Keratinocyte (primary cell): ENCODE measurements at regions not wholly inside any gene's neighbourhood (a gene's known extent, or its start where the extent isn't known, plus 50 kb on each side); places are given as distances from the start of the nearest gene placed in this dataset.
A peak's percentile ranks its signal among the peaks of the same experiment; 100 is the strongest.

Source experiments
- DNase-seq: peaks from one replicate; pipeline ENCODE4 v3.0.0-alpha.2; 2011; ENCODE audit warnings: low read depth, missing footprints, low spot score
- FAIRE-seq: peaks from 2 replicates; lab custom pipeline; 2011; peaks lifted over from hg19 to GRCh38; lab: Jason Lieb, UNC
- H2AFZ ChIP-seq: 2 replicates; pipeline ENCODE4 v1.6.0; 2012; ENCODE audit warnings: low read length, control low read depth, inconsistent platforms; ENCODE audit not compliant: control insufficient read depth
- H3K27ac ChIP-seq: 2 replicates; pipeline ENCODE4 v1.5.1; 2011; ENCODE audit warnings: low read length; ENCODE audit not compliant: control insufficient read depth, insufficient read depth
- H3K27me3 ChIP-seq: 3 replicates; pipeline ENCODE4 v1.6.0; 2011; ENCODE audit warnings: low read length; ENCODE audit not compliant: control insufficient read depth, insufficient read depth; ENCODE audit errors: extremely low read depth
- H3K36me3 ChIP-seq, 2 experiments: 2 replicates in 1 of 2; 3 replicates in 1 of 2; pipeline ENCODE4 v1.5.1; 2011; ENCODE audit warnings: low read length in 2 of 2, mild to moderate bottlenecking in 1 of 2; ENCODE audit not compliant: control insufficient read depth in 2 of 2, insufficient read depth in 2 of 2; ENCODE audit errors: extremely low read depth in 1 of 2
- H3K4me1 ChIP-seq: 3 replicates; pipeline ENCODE4 v1.5.1; 2011; ENCODE audit warnings: low read length; ENCODE audit not compliant: control insufficient read depth, insufficient read depth; ENCODE audit errors: extremely low read depth
- H3K4me2 ChIP-seq: 3 replicates; pipeline ENCODE4 v1.6.0; 2011; ENCODE audit warnings: low read depth, low read length; ENCODE audit not compliant: control insufficient read depth, insufficient read depth; ENCODE audit errors: extremely low read depth
- H3K4me3 ChIP-seq, 3 experiments: fragments of 200-600 bp in 1 of 3; sonication (generic) in 1 of 3; 2 replicates in 2 of 3; 3 replicates in 1 of 3; pipeline ENCODE4 v1.5.1; 2011 to 2016; ENCODE audit warnings: low read length in 3 of 3, mild to moderate bottlenecking in 3 of 3, control low read depth in 2 of 3, inconsistent platforms in 1 of 3, low read depth in 1 of 3, mixed read lengths in 1 of 3, mixed run types in 1 of 3, moderate library complexity in 1 of 3; ENCODE audit not compliant: control insufficient read depth in 2 of 3, insufficient read depth in 2 of 3; ENCODE audit errors: extremely low read depth in 1 of 3
- H3K79me2 ChIP-seq: 2 replicates; pipeline ENCODE4 v1.6.0; 2012; ENCODE audit warnings: low read length; ENCODE audit not compliant: control insufficient read depth, insufficient read depth
- H3K9ac ChIP-seq: 3 replicates; pipeline ENCODE4 v1.6.0; 2011; ENCODE audit warnings: low read length; ENCODE audit not compliant: control insufficient read depth, insufficient read depth; ENCODE audit errors: extremely low read depth
- H3K9me1 ChIP-seq: 3 replicates; pipeline ENCODE4 v1.6.0; 2011; ENCODE audit warnings: low read length; ENCODE audit not compliant: control insufficient read depth, insufficient read depth; ENCODE audit errors: extremely low read depth
- H3K9me3 ChIP-seq: 2 replicates; pipeline ENCODE4 v1.5.1; 2012; ENCODE audit warnings: low read depth, low read length; ENCODE audit not compliant: control insufficient read depth
- H4K20me1 ChIP-seq: 3 replicates; pipeline ENCODE4 v1.6.0; 2011; ENCODE audit warnings: low read length; ENCODE audit not compliant: control insufficient read depth, insufficient read depth; ENCODE audit errors: extremely low read depth
- EZH2 ChIP-seq: IDR thresholded peaks from one replicate; pipeline ENCODE4 v1.6.1; 2012; ENCODE audit warnings: inconsistent platforms, mild to moderate bottlenecking, low read length, moderate library complexity
- dilution Hi-C: fragments of 300-500 bp; cut with MboI; formaldehyde crosslinking; loops from one replicate; pipeline ENCODE4 v1.7.0; 2020; ENCODE audit warnings: low sequenced_read_pairs; ENCODE audit not compliant: extremely low pct_ligation_motif_present
- TF ChIP-seq, protein P1 (sequence below), 3 experiments: IDR thresholded peaks in 1 of 3; conservative IDR thresholded peaks in 1 of 3; optimal IDR thresholded peaks in 1 of 3; 2 replicates in 2 of 3; 3 replicates in 1 of 3; pipeline versions ENCODE3 to v1.5.1; 2011; ENCODE audit warnings: low read length in 3 of 3, mild to moderate bottlenecking in 3 of 3, moderate library complexity in 2 of 3, control low read depth in 1 of 3, inconsistent platforms in 1 of 3; ENCODE audit not compliant: insufficient read depth in 2 of 3; ENCODE audit errors: extremely low read depth in 1 of 3

DNA sequence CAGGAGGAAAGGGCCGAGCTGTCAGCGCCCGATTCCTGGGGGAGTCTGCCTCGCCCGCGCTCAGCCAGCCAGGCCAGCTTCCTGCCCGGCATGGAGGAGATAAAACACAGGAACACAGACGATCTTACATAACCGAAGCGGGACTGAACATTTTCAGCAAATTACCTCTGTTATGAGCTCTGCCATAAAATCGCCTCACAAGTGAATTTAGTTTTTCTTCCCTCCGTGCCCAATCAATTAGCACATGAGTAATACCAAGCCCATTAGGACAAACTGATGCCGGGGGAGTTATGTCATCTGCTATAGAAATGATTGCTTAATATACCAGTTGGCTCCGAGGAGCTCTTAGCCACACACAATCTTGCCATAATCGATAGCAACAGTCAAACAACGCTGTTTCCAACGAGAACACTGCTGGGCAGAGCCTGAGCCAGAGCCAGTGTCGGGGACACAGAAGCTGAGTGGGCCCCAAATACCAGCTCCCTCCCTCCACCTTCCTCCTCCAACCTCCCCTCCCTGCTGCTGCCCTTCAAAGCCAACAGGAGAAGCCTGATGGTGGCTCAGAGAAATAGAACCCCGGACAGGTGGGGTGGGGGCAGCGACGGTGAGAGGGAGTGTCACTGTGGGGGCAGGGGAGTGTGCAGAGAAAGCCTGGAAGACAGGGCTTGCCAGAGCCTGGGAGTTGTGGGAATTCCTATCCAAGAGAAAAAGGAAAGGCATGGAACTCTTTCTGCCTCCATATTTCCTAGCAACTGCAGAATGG, 279.4 kb upstream of the TLE3 start:
- H3K9me3 ChIP-seq, result no peaks in the 10 kb centered on the region
- FAIRE-seq (peak; percentile 79), DNase-seq (no peak)
- no peaks in the 10 kb centered on the region for H3K79me2 ChIP-seq
- H3K27ac ChIP-seq, result no peak overlapping the region
- H4K20me1 ChIP-seq, result no peaks in the 10 kb centered on the region
- TF ChIP-seq EZH2, result no peak
- TF ChIP-seq, protein P1, sequence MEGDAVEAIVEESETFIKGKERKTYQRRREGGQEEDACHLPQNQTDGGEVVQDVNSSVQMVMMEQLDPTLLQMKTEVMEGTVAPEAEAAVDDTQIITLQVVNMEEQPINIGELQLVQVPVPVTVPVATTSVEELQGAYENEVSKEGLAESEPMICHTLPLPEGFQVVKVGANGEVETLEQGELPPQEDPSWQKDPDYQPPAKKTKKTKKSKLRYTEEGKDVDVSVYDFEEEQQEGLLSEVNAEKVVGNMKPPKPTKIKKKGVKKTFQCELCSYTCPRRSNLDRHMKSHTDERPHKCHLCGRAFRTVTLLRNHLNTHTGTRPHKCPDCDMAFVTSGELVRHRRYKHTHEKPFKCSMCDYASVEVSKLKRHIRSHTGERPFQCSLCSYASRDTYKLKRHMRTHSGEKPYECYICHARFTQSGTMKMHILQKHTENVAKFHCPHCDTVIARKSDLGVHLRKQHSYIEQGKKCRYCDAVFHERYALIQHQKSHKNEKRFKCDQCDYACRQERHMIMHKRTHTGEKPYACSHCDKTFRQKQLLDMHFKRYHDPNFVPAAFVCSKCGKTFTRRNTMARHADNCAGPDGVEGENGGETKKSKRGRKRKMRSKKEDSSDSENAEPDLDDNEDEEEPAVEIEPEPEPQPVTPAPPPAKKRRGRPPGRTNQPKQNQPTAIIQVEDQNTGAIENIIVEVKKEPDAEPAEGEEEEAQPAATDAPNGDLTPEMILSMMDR (optimal IDR thresholded peaks at IDR 0.05 in 1 of 3, IDR thresholded peaks at IDR 0.05 in 1 of 3, conservative IDR thresholded peaks at IDR 0.05 in 1 of 3; ENCODE audit: extremely low read depth in 1 of 3, insufficient read depth in 2 of 3, low read length in 3 of 3), result no peak
- H3K9me1 ChIP-seq, result no peaks in the 10 kb centered on the region
- H3K9ac ChIP-seq, result peak overlapping the region; percentile 43
- dilution Hi-C loops, result no loop called here
- peaks cover 2% of the 10 kb centered on the region for H3K27me3 ChIP-seq
- H3K4me1 ChIP-seq, result peaks cover 39% of the 10 kb centered on the region
- no peaks in the 10 kb centered on the region for H3K36me3 ChIP-seq
- no peak overlapping the region for H2AFZ ChIP-seq
- peak overlapping the region in 1 of 3 experiments; percentile 35 for H3K4me3 ChIP-seq
- H3K4me2 ChIP-seq, result peak overlapping the region; percentile 46

GRCh38 chr15:70376031-70376928, 278.6 kb upstream of the TLE3 start:
- DNase-seq, result no peak
- no peak for TF ChIP-seq EZH2
- TF ChIP-seq, protein P1 (optimal IDR thresholded peaks at IDR 0.05 in 1 of 3, IDR thresholded peaks at IDR 0.05 in 1 of 3, conservative IDR thresholded peaks at IDR 0.05 in 1 of 3; ENCODE audit: extremely low read depth in 1 of 3, insufficient read depth in 2 of 3, low read length in 3 of 3), result no peak
- Histone ChIP-seq H3K4me1 (peaks cover 39% of the 10 kb centered on the region), H3K9ac (peak overlapping the region; percentile 43), H3K79me2 (no peaks in the 10 kb centered on the region), H4K20me1 (no peaks in the 10 kb centered on the region), H3K4me3 (peak overlapping the region in 1 of 3 experiments; percentile 35), H3K27me3 (peaks cover 2% of the 10 kb centered on the region), H2AFZ (no peak overlapping the region), H3K9me1 (no peaks in the 10 kb centered on the region), H3K36me3 (no peaks in the 10 kb centered on the region), H3K27ac (no peak overlapping the region), H3K4me2 (peak overlapping the region; percentile 56), H3K9me3 (no peaks in the 10 kb centered on the region)
- peak; percentile 17 for FAIRE-seq
- dilution Hi-C loops, result no loop called here
